ENCODE measurements at regions not wholly inside any gene's neighbourhood (a gene's known extent, or its start where the extent isn't known, plus 50 kb on each side); places are given as distances from the start of the nearest gene placed in this dataset.

GRCh38 chr6:164102693-164103092, 688.2 kb downstream of the QKI start:
- TF ChIP-seq FOXA1 (IDR thresholded peaks at IDR 0.05) = no peak
- TF ChIP-seq L3MBTL2 (conservative IDR thresholded peaks at IDR 0.05) = no peak
- no peak for TF ChIP-seq BHLHE40 (IDR thresholded peaks at IDR 0.05; ENCODE audit: borderline replicate concordance)
- TF ChIP-seq ELF4 (IDR thresholded peaks at IDR 0.05) = no peak
- TF ChIP-seq LEF1 (IDR thresholded peaks at IDR 0.05; ENCODE audit: borderline replicate concordance) = no peak
- no peak for TF ChIP-seq HDGF (IDR thresholded peaks at IDR 0.05; ENCODE audit: borderline replicate concordance)
- TF ChIP-seq FOXM1 (IDR thresholded peaks at IDR 0.05; ENCODE audit: borderline replicate concordance) = no peak

All from HEK293T (cell line).